M059J (cell line): ENCODE measurements at regions not wholly inside any gene's neighbourhood (a gene's known extent, or its start where the extent isn't known, plus 50 kb on each side); places are given as distances from the start of the nearest gene placed in this dataset.
"Not testable (repeated sequence)": the region's sequence is repeated elsewhere in the genome, so short reads cannot be mapped to it uniquely, and the experiment has no call there.

ENCODE experiments used
- DNase-seq: peaks from one replicate; pipeline ENCODE4 v3.0.0-alpha.2; 2012; ENCODE audit warnings: low read depth

DNA sequence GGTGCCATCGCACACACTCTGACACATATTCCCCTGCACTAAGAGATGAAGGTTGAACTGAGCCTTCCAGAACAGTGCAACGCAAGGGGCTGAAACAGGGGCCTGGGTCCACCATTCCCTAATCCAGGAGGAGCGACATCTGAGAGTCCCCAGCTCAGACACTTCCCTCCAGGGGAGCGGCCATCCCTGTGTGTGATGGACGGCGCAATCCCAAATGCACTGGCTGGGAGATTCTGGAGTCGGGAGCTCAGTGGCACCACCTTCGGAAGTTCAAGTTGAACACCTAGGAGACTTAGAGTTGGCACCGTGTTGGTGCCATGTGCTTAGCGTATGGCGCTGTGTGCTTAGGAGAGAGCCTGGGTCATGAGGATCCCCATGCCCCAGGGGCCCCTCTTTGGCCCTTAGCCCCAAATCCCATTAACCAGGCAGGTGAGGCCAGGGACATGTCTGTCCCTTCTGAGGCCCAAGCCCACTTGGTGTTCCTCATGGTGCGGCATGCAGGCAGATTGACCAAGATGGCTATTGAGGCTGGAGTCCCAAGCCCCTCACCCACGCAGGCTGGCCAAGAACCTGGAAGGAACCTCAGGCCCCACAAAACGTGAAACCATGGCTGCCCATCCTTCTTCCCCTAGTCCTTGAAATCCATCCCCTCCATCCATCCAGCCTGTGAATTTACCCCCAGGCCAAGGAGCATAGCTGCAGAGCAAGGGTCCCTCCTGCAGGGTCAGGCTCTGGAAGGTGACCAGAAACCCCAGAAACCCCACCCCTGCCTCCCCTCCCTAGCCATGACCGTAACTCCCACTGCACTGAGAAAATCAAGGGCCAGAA, 114.1 kb upstream of the OTOS start:
- DNase-seq, result no peak

GRCh38 chr2:240255165-240255491, 114.7 kb upstream of the OTOS start:
- DNase-seq, result no peak

DNA sequence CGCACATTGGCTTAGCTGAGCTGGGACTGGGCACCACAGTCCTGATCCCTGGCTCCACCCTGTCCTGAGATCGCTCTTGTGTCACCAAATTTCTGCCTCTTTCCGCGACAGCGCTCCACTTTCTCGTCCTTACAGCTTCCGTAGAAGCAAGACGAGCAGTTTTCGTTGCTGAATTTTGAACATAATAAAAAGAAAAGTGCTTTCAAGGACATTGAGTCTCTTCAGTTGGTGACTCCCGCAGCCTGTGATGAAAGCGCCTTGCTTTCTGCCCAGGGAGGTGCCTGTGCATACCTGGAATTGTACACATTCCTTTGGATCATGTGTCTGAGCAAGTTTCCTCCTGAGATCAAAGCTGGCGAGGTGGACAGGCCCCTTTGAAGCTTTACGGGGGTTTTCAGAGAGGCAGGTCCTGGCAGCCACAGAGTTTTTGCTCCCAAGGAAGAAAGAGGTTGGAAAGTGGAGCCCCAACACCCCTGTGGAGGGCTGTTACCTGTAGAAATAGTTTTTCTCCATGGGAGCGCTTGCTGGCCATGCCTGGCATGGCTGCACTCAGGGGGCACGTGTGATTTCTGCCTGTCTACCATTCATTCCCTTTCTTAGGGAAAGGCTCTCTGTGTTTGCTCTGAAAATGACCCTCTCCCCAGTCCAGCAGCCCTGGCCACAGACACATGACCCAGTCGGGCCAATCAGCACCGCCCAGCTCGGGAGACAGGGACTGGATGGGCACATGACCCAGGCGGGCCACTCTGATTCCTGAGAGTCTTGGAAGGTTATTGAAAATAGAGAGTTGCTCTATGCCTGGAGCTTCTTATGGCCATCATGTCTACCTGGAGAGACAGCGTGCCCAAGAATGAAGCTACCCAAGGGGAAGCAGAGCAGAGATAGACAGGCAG, 115.6 kb upstream of the OTOS start:
- peak; percentile 21 for DNase-seq

- DNase-seq, result no peak
Observed at GRCh38 chr2:240256704-240257637, 116.5 kb upstream of the OTOS start.

DNA sequence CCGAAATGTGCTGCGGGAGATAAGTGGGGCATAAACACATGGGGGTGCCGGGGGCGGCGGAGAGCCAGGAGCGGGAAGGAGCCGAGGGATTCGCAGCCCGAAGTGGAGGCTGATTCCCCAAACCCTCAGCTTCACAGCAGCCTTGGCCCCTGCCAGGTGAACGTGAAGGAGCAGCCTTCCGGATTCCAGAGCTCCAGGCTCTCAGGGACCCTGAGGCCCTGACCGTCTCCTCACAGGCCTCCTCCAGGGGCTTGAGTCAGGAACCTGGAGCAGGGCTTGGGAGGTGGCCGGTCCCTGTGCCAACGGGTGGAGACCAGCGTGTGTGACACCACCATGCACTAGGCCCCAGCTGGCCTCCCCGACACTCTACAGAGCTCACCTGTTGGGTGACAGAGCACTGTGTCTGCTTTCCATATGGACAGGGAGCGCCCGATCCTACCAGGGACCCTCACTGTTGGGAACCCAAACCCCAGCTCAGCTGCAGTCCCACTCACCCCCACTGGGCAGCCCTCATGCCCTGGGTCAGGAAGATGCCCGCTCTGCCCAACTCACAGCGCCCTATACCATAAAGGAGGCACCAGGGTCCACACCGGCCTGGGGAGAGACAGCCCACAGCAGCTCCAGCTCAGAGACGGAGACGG, 117.6 kb upstream of the OTOS start:
- DNase-seq, result no peak

- DNase-seq, result no peak
Observed at GRCh38 chr2:240258685-240259084, 118.2 kb upstream of the OTOS start.

GRCh38 chr2:240259201-240259923, 118.9 kb upstream of the OTOS start:
- no peak for DNase-seq

DNA sequence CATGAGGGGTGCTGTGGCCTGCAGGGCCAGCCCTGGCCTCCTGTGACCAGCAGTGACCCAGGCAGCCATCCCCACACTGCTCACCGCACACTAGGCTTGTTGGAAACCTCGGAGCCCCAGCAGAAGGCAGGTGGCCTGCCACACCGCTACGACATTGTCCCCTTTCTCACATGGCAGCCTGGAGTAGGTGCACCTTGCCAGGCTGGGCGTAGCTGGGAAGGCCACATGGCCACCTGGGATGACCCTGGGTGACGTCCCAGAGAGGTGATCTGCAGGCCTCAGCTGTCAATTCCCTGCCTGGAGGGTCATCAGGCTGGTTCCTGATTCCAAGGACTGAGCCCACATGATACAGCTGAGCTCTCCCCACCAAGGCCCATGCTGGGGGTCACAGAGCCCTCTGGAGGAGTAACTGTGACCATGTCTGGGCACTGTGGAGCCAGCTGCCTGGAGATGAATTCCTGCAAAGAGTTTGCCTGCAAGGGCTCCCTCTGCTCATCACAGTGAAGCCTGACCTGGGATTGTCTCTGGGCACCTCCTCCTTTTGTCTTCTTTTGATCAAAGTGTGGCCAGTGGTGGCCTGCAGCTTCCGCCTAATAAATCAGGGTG, 119.6 kb upstream of the OTOS start:
- DNase-seq, result no peak

- no peak for DNase-seq
Observed at GRCh38 chr2:240260664-240261063, 120.2 kb upstream of the OTOS start.

DNA sequence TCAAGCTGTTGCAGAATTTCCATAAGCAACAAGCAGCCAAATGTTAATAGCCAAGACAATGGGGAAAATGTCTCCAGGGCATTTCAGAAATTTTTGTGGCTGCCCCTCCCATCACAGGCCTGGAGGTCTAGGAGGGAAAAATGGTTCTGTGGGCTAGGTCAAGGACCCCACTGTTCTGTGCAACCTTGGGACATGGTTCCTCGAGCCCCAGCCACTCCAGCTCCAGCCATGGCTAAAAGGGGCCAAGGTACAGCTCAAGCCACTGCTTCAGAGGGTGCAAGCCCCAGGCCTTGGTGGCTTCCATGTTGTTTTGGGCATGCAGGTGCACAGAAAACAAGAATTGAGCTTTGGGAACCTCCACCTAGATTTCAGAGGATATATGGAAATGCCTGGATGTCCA, 122.1 kb upstream of the OTOS start:
- DNase-seq, result not testable (repeated sequence)

DNA sequence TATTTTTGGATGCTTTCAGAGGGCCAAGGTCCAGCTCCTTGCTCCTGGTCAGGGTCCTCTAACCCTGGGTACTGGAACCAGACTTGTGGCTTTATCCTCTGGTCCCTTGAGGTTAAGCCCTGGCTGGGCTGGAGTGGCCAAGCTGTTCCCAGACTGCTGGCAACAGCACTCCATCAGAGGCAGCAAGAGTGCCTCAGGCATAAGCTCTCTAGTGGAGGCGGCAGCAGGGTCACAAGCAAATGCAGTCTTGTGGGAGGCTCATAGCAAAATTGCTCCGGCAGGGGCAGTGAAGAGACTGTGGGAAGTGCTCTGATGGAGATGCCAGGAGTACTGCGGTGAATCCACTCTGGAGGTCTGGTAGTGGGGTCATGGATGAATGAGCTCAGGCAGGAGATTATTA, 128.9 kb upstream of the OTOS start:
- no peak for DNase-seq

DNA sequence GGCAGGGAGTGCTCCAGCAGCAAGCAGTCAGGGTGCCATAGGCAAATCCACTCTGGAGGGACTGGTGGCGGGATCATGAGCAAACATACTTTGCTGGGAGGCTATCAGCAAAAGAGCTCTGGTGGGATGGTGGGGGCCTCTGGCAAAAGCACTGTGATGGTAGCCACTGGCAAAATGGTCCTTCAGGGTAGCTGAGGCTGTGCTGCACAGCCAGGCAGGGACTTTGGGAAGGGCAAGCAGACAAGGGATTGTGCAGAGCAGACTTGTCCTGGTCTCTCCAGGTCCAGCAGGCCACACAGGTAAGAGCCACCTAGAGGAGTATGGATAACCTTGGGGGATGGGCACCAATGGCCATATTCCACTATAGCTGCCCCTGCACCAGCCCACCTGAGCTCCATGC, 129.4 kb upstream of the OTOS start:
- DNase-seq, result no peak

DNA sequence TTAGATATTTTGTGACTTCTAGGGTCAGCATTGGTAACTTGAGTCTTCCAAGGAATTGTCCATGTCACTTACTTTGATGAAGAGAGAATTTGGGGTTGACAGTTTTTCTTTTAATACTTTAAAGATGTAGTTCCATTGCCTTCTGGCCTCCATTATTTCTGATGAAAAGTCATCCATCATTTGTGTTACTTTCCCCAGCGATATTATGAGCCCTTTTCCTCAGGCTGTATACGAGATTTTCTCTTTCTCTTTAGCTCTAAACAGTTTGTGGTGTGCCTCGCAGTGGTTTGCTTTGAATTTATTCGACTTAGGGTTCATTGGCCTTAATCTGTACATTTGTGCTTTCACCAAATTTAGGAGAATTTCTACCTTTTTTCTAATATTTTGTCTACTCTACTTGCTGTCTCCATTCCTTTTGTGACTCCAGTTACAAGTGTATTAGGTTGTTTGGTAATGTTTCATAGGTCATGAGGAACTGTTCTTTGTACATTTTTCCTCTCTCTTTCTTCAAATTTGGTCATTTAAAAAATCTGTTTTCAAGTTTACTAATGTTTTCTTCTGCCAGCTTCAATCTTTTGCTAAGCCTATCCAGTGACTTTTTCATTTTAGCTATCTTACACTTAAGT, 131.4 kb upstream of the OTOS start:
- no peak for DNase-seq

DNA sequence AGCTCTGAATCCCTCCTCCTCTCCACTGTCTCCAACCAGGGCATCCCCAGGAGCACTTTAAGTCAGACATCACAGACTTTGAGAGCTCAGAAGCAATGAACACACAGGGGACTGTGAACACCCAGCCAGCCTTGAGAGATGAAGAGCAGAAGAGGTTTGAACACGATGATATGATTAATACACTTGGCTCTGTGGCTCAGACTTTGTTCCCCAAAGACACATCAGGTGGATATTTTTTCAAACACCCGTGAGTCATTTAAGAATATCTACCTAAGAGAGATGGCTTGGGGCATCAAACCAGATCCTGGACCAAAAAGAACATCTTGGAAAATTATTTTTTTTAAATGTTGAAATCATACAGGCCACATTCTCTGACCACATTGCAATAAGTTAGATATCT, 134.9 kb upstream of the OTOS start:
- no peak for DNase-seq

DNA sequence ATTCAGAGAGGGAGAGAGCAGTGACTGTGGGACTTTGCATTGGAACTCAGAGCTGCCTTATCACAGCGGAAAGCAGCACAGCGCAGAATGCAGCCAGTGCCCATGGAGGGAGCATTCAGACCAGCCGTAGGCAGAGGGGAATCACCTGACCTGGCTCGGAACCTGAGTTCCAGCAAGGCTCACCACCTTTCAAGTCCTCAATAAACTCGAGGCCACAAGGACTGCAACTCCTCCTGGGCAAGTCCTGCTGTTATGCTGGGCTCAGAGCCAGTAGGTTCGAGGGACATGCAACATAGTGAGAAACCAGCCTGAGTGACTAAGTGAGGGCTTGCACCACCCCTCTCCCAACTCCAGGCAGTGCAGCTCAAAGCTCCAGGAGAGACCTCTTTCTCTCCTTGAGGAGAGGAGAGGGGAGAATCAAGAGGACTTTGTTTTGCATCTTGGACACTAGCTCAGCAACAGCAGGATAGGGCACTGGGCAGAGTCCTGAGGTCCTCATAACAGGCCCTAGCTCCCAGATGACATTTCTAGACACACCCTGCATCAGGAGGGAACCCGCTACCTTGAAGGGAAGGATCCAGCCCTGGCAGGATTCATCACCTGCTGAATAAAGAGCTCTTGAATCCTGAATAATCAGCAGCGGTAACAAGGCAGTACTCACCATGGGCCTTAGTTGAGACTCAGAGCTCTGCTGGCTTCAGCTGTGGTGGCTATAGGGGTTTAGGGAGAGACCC, 136.8 kb upstream of the OTOS start:
- DNase-seq, result peak; percentile 30

DNA sequence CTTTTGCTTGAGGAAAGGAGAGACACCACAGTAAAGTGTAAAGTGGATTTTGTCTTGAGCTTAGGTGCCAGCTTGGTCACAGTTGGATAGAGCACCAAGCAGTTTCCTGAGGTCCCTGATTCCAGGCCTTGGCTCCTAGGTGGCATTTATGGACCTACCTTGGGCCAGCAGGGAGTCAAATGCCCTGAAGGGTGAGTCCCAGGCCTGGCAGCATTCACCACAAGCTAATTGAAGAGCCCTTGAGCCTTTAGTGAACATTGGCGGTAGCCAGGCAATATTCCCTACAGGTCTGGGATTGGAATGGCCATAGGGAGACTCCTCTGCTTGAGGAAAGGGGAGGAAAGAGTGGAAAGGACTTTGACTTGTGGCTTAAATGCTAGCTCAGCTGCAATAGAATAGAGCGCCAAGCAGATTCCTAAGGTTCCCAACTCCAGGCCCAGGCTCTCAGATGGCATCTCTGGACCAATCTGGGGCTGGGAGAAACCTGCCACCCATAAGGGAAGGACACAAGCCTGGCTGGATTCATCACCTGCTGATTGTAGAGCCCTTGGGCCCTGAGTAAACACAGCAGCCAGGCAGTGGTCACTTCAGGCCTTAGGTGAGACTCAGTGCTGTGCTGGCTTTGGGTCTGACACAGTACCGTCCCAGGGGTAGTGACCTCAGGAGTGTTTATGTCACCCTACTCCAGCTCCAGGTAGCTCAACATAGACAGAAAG, 137.5 kb upstream of the OTOS start:
- DNase-seq, result no peak

GRCh38 chr2:240278661-240279060, 138.2 kb upstream of the OTOS start:
- no peak for DNase-seq

GRCh38 chr2:240280621-240281020, 140.2 kb upstream of the OTOS start:
- no peak for DNase-seq
